ENCODE measurements at regions not wholly inside any gene's neighbourhood (a gene's known extent, or its start where the extent isn't known, plus 50 kb on each side); places are given as distances from the start of the nearest gene placed in this dataset.

DNA sequence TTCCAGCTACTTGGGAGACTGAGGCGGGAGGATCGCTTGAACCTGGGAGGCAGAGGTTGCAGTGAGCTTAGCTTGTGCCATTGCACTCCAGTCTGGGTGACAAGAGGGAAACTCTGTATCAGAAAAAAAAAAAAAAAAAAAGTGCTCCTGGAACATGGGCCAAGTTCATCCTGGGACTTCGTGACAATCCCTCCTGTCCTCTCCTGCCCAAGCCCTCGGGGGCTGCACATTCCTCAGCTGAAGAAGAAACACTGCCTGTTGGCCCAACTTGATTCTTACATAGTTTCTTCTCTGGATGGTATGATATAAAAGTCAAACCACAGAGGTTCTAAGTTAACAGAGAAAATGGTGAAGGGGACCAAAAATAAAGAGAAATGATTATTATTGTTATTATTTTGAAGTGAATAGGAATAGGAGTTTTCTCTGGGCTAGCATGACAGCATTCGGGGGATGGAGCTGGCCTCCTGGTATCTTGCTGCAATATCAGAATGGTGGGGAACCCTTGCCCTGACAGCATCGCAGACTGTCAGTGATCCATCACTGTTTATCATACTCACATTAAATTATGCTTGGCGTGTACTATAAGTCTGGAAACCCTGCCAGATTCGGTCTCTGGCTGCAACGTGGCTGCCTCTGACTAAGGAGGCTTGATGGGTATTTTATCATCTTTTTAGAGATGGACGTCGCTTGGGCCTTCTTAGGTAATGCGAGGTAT is 113.7 kb upstream of the OXGR1 start:
- Histone ChIP-seq H3K36me3 (ENCODE audit: low read length) (no peaks in the 10 kb centered on the region), H3F3A (ENCODE audit: insufficient read depth) (no peaks in the 10 kb centered on the region), H3K4me2 (ENCODE audit: low read depth, low read length, poor library complexity, severe bottlenecking) (no peak overlapping the region), H2AFZ (ENCODE audit: low read depth, low read length, severe bottlenecking) (no peak overlapping the region), H3K9me3 (ENCODE audit: insufficient read depth, low read length) (0 out of 2 replicates have a peak, but pooled peaks cover 7% of the 10 kb centered on the region), H3K9ac (ENCODE audit: low read length) (no peak overlapping the region), H3K27ac (ENCODE audit: low read depth, low read length) (no peak overlapping the region), H3K79me2 (ENCODE audit: insufficient read depth, low read length) (no peaks in the 10 kb centered on the region), H3K4me3 (ENCODE audit: insufficient read depth, low read length, poor library complexity, severe bottlenecking) (no peak overlapping the region), H3K9me2 (replicated peaks; ENCODE audit: insufficient read depth, low read length) (no peaks in the 10 kb centered on the region), H3K27me3 (ENCODE audit: low read length) (no peaks in the 10 kb centered on the region), H4K20me1 (ENCODE audit: low read depth, low read length) (no peaks in the 10 kb centered on the region)
- TF ChIP-seq EZH2phosphoT487 (conservative IDR thresholded peaks at IDR 0.05; ENCODE audit: low read length) = no peak
- TF ChIP-seq, protein P1, sequence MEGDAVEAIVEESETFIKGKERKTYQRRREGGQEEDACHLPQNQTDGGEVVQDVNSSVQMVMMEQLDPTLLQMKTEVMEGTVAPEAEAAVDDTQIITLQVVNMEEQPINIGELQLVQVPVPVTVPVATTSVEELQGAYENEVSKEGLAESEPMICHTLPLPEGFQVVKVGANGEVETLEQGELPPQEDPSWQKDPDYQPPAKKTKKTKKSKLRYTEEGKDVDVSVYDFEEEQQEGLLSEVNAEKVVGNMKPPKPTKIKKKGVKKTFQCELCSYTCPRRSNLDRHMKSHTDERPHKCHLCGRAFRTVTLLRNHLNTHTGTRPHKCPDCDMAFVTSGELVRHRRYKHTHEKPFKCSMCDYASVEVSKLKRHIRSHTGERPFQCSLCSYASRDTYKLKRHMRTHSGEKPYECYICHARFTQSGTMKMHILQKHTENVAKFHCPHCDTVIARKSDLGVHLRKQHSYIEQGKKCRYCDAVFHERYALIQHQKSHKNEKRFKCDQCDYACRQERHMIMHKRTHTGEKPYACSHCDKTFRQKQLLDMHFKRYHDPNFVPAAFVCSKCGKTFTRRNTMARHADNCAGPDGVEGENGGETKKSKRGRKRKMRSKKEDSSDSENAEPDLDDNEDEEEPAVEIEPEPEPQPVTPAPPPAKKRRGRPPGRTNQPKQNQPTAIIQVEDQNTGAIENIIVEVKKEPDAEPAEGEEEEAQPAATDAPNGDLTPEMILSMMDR (IDR thresholded peaks at IDR 0.05; ENCODE audit: insufficient read depth, low read length, poor library complexity, severe bottlenecking) = no peak

- Histone ChIP-seq H3K27ac (ENCODE audit: low read depth, low read length) (no peak overlapping the region), H3K9me3 (ENCODE audit: insufficient read depth, low read length) (0 out of 2 replicates have a peak, but pooled peaks cover 7% of the 10 kb centered on the region)
These were observed 113.6 kb upstream of the MBNL2 start for GRCh38 chr13:97108530-97108900.

GRCh38 chr13:97109256-97109655 is 112.9 kb upstream of the MBNL2 start:
- H2AFZ ChIP-seq (ENCODE audit: low read depth, low read length, severe bottlenecking) = no peak overlapping the region
- H3K9ac ChIP-seq (ENCODE audit: low read length) = no peak overlapping the region
- 0 out of 2 replicates have a peak, but pooled peaks cover 7% of the 10 kb centered on the region for H3K9me3 ChIP-seq (ENCODE audit: insufficient read depth, low read length)
- no peaks in the 10 kb centered on the region for H3K36me3 ChIP-seq (ENCODE audit: low read length)
- H3K79me2 ChIP-seq (ENCODE audit: insufficient read depth, low read length) = no peaks in the 10 kb centered on the region
- no peak for TF ChIP-seq EZH2phosphoT487 (conservative IDR thresholded peaks at IDR 0.05; ENCODE audit: low read length)
- TF ChIP-seq, protein P1 (IDR thresholded peaks at IDR 0.05; ENCODE audit: insufficient read depth, low read length, poor library complexity, severe bottlenecking) = no peak
- H3K4me2 ChIP-seq (ENCODE audit: low read depth, low read length, poor library complexity, severe bottlenecking) = no peak overlapping the region
- H3K27me3 ChIP-seq (ENCODE audit: low read length) = no peaks in the 10 kb centered on the region
- no peak overlapping the region for H3K27ac ChIP-seq (ENCODE audit: low read depth, low read length)
- H3K9me2 ChIP-seq (replicated peaks; ENCODE audit: insufficient read depth, low read length) = no peaks in the 10 kb centered on the region
- no peaks in the 10 kb centered on the region for H3F3A ChIP-seq (ENCODE audit: insufficient read depth)
- no peak overlapping the region for H3K4me3 ChIP-seq (ENCODE audit: insufficient read depth, low read length, poor library complexity, severe bottlenecking)
- H4K20me1 ChIP-seq (ENCODE audit: low read depth, low read length) = no peaks in the 10 kb centered on the region

More at GRCh38 chr13:97108530-97108900, 113.6 kb upstream of the MBNL2 start:
- no peaks in the 10 kb centered on the region for H3K36me3 ChIP-seq (ENCODE audit: low read length)
- no peaks in the 10 kb centered on the region for H3K27me3 ChIP-seq (ENCODE audit: low read length)
- H3K4me3 ChIP-seq (ENCODE audit: insufficient read depth, low read length, poor library complexity, severe bottlenecking) = no peak overlapping the region
- H4K20me1 ChIP-seq (ENCODE audit: low read depth, low read length) = no peaks in the 10 kb centered on the region
- H3K79me2 ChIP-seq (ENCODE audit: insufficient read depth, low read length) = no peaks in the 10 kb centered on the region
- H2AFZ ChIP-seq (ENCODE audit: low read depth, low read length, severe bottlenecking) = no peak overlapping the region
- no peaks in the 10 kb centered on the region for H3F3A ChIP-seq (ENCODE audit: insufficient read depth)
- no peaks in the 10 kb centered on the region for H3K9me2 ChIP-seq (replicated peaks; ENCODE audit: insufficient read depth, low read length)
- H3K4me2 ChIP-seq (ENCODE audit: low read depth, low read length, poor library complexity, severe bottlenecking) = no peak overlapping the region
- no peak for TF ChIP-seq EZH2phosphoT487 (conservative IDR thresholded peaks at IDR 0.05; ENCODE audit: low read length)
- TF ChIP-seq, protein P1 (IDR thresholded peaks at IDR 0.05; ENCODE audit: insufficient read depth, low read length, poor library complexity, severe bottlenecking) = no peak
- H3K9ac ChIP-seq (ENCODE audit: low read length) = no peak overlapping the region
